K562 (cell line): ENCODE measurements at regions not wholly inside any gene's neighbourhood (a gene's known extent, or its start where the extent isn't known, plus 50 kb on each side); places are given as distances from the start of the nearest gene placed in this dataset.

ENCODE experiments used
- ATAC-seq: fragments of 200-7000 bp; cut with Tn5 transposase; 3 replicates; pipeline ENCODE4 v1.9.1; 2020; ENCODE audit warnings: moderate library complexity
- BruUV-seq: library from RNA; stranded (reverse); fragments of 400-500 nt; replicated peaks from 2 replicates; lab custom pipeline; 2021; lab: Mats Ljungman, UMichigan
- CTCF ChIA-PET: fragments of 300-600 bp; formaldehyde crosslinking; extraction: SDS; loops from one replicate; lab custom pipeline; 2021; ENCODE audit warnings: low intra/inter-chr PET ratio; lab: Yijun Ruan, JAX
- POLR2A ChIA-PET: fragments of 300-600, 350-650 bp; sonication (Branson Sonifier 250); formaldehyde crosslinking; extraction: SDS; loops from one replicate; lab custom pipeline; 2021; ENCODE audit warnings: antibody characterized with exemption, inconsistent platforms; lab: Yijun Ruan, JAX
- DNase-seq, 4 experiments: peaks; one replicate each; pipeline versions ENCODE4 v3.0.0 to v3.0.0-alpha.2; 2011 to 2018; ENCODE audit warnings: low spot score in 3 of 4, mixed read lengths in 3 of 4; ENCODE audit errors: extremely low read depth in 1 of 4
- FAIRE-seq: peaks from 2 replicates; lab custom pipeline; 2011; peaks lifted over from hg19 to GRCh38; lab: Jason Lieb, UNC
- H2AFZ ChIP-seq: 2 replicates; pipeline ENCODE4 v1.6.0; 2011; ENCODE audit warnings: low read depth, low read length, control low read depth, inconsistent platforms
- H3K27ac ChIP-seq: fragments of 200-600 bp; 3 replicates; pipeline ENCODE4 v1.8.0; 2011; ENCODE audit warnings: low read depth, mild to moderate bottlenecking, control low read depth, inconsistent platforms, low read length, moderate library complexity, mixed read lengths; ENCODE audit errors: extremely low read depth
- H3K27me3 ChIP-seq, 2 experiments: fragments of 300-600 bp in 1 of 2; 2 replicates in 1 of 2; 3 replicates in 1 of 2; pipeline versions ENCODE4 v1.6.0 to v1.8.0; 2011; ENCODE audit warnings: inconsistent platforms in 2 of 2, low read length in 2 of 2, mild to moderate bottlenecking in 1 of 2, mixed read lengths in 1 of 2, moderate library complexity in 1 of 2; ENCODE audit not compliant: control insufficient read depth in 2 of 2, insufficient read depth in 2 of 2
- H3K36me3 ChIP-seq: fragments of 300-600 bp; 3 replicates; pipeline ENCODE4 v1.8.0; 2011; ENCODE audit warnings: mild to moderate bottlenecking, low read length, inconsistent platforms; ENCODE audit not compliant: control insufficient read depth, insufficient read depth
- H3K4me1 ChIP-seq, 2 experiments: fragments of 200-600 bp in 1 of 2; replicated peaks in 1 of 2; 2 replicates in 1 of 2; 3 replicates in 1 of 2; pipeline versions ENCODE4 v1.5.1 to v1.8.0; 2011; ENCODE audit warnings: inconsistent platforms in 2 of 2, low read length in 2 of 2, mild to moderate bottlenecking in 1 of 2, mixed read lengths in 1 of 2, moderate library complexity in 1 of 2; ENCODE audit not compliant: control insufficient read depth in 2 of 2, insufficient read depth in 2 of 2
- H3K4me2 ChIP-seq: 2 replicates; pipeline ENCODE4 v1.6.1; 2011; ENCODE audit warnings: low read length, control low read depth, inconsistent platforms, mixed read lengths; ENCODE audit not compliant: insufficient read depth
- H3K4me3 ChIP-seq: fragments of 200-600 bp; sonication (generic), shearing (Covaris generic); 2 replicates; pipeline ENCODE4 v1.5.1; 2016; ENCODE audit warnings: control low read depth, inconsistent platforms
- H3K79me2 ChIP-seq: fragments of 200-600 bp; 3 replicates; pipeline ENCODE4 v1.8.0; 2011; ENCODE audit warnings: low read length, inconsistent platforms; ENCODE audit not compliant: control insufficient read depth, insufficient read depth
- H3K9ac ChIP-seq, 2 experiments: 2 replicates each; pipeline versions ENCODE4 v1.6.0 to v1.6.1; 2011; ENCODE audit warnings: low read depth in 2 of 2, low read length in 2 of 2, control low read depth in 1 of 2, inconsistent platforms in 1 of 2, mild to moderate bottlenecking in 1 of 2, mixed read lengths in 1 of 2; ENCODE audit not compliant: insufficient read depth in 1 of 2
- H3K9me1 ChIP-seq: one replicate; pipeline ENCODE4 v1.6.0; 2011; ENCODE audit warnings: inconsistent platforms, mild to moderate bottlenecking, low read length, moderate library complexity; ENCODE audit not compliant: control insufficient read depth, insufficient read depth
- H3K9me3 ChIP-seq: replicated peaks from 2 replicates; pipeline ENCODE4 v1.5.1; 2011; ENCODE audit warnings: low read depth, low read length, inconsistent platforms; ENCODE audit not compliant: control insufficient read depth, insufficient read depth
- H4K20me1 ChIP-seq: replicated peaks from 2 replicates; pipeline ENCODE4 v1.6.1; 2011; ENCODE audit warnings: low read length, inconsistent platforms, mixed read lengths; ENCODE audit not compliant: control insufficient read depth, insufficient read depth
- CREB1 ChIP-seq, 2 experiments: sonication (generic) in 1 of 2; formaldehyde crosslinking in 1 of 2; IDR thresholded peaks; 2 replicates each; pipeline versions ENCODE4 v1.6.1 to v1.8.0; 2012 to 2022; ENCODE audit warnings: inconsistent platforms in 1 of 2, mild to moderate bottlenecking in 1 of 2, missing genetic modification reagents in 1 of 2, moderate library complexity in 1 of 2
- GTF2F1 ChIP-seq: IDR thresholded peaks from 2 replicates; pipeline ENCODE4 v1.6.1; 2011; ENCODE audit warnings: low read depth, low read length, improper control_type of control experiment
- HEY1 ChIP-seq: fragments of 250-450 bp; sonication (Bioruptor Pico); IDR thresholded peaks from 2 replicates; pipeline ENCODE4 v1.5.0; 2020; ENCODE audit warnings: mild to moderate bottlenecking, moderate library complexity, borderline replicate concordance
- ILF3 ChIP-seq: fragments of 450-650 bp; IDR thresholded peaks from 2 replicates; pipeline ENCODE4 v1.6.1; 2018; ENCODE audit warnings: antibody characterized with exemption, mild to moderate bottlenecking, moderate library complexity, borderline replicate concordance
- MEF2D ChIP-seq: conservative IDR thresholded peaks from 2 replicates; pipeline ENCODE4 v1.6.1; 2016; ENCODE audit warnings: low read depth, missing genetic modification characterization, missing compliant biosample characterization
- NFE2 ChIP-seq: IDR thresholded peaks from 2 replicates; pipeline ENCODE4 v1.6.1; 2014; ENCODE audit warnings: antibody characterized with exemption, low read depth
- SP1 ChIP-seq: sonication (generic); formaldehyde crosslinking; IDR thresholded peaks from 2 replicates; pipeline ENCODE4 v1.8.1; 2022; ENCODE audit warnings: mild to moderate bottlenecking, missing genetic modification reagents
- SRSF7 ChIP-seq: fragments of 200-400 bp; formaldehyde crosslinking; optimal IDR thresholded peaks from 2 replicates; pipeline ENCODE3; 2017; ENCODE audit warnings: mild to moderate bottlenecking, low read depth, low read length
- TBP ChIP-seq: optimal IDR thresholded peaks from 2 replicates; pipeline ENCODE3; 2011; ENCODE audit warnings: low read depth, low read length, improper control_type of control experiment
- ZBTB2 ChIP-seq: fragments of 450-650 bp; IDR thresholded peaks from 2 replicates; pipeline ENCODE4 v1.6.1; 2016; ENCODE audit warnings: antibody characterized with exemption
- ZNF23 ChIP-seq: fragments of 250-450 bp; sonication (Bioruptor Pico); IDR thresholded peaks from 2 replicates; pipeline ENCODE4 v1.4.0; 2020; ENCODE audit warnings: mild to moderate bottlenecking
- ZNF324 ChIP-seq: fragments of 250-450 bp; sonication (Bioruptor Pico); IDR thresholded peaks from 2 replicates; pipeline ENCODE4 v1.4.0; 2020; ENCODE audit warnings: mild to moderate bottlenecking
- ZNF592 ChIP-seq: fragments of 450-650 bp; IDR thresholded peaks from 2 replicates; pipeline ENCODE4 v1.6.1; 2017; ENCODE audit warnings: antibody characterized with exemption, mild to moderate bottlenecking
- in situ Hi-C: fragments of 300-500 bp; cut with MboI; formaldehyde crosslinking; loops from 4 replicates; pipeline ENCODE4 v1.15.0; 2018; ENCODE audit warnings: inconsistent platforms, mixed read lengths
- intact Hi-C: fragments of 100-400 bp; cut with micrococcal nuclease; formaldehyde crosslinking; loops from 2 replicates; pipeline ENCODE4 v1.14.2; 2022
- TF ChIP-seq, protein P1 (sequence below): fragments of 450-650 bp; IDR thresholded peaks from 2 replicates; pipeline ENCODE4 v1.6.1; 2018; ENCODE audit not compliant: partially characterized antibody

- TF ChIP-seq ZNF592 (no peak), SP1 (CRISPR knock-in tag) (no peak), GTF2F1 (no peak), HEY1 (CRISPR knock-in tag) (no peak), MEF2D (tag) (no peak)
- TF ChIP-seq, all 486 proteins: peak for 0
Measured at GRCh38 chr5:40121236-40121635, 558.5 kb upstream of the PTGER4 start (continued).

GRCh38 chr5:40112875-40113274 is 566.8 kb upstream of the PTGER4 start:
- ChIA-PET POLR2A (no interaction called here), CTCF (no interaction called here)
- DNase-seq, result no peak
- no peak overlapping the region for H3K4me2 ChIP-seq
- no peaks in the 10 kb centered on the region for H4K20me1 ChIP-seq
- H3K4me1 ChIP-seq, result no peaks in the 10 kb centered on the region
- no peaks in the 10 kb centered on the region for H3K9me3 ChIP-seq
- no peaks in the 10 kb centered on the region for H3K79me2 ChIP-seq
- in situ Hi-C loops (no loop called here), intact Hi-C loops (no loop called here)
- H2AFZ ChIP-seq, result no peak overlapping the region
- no peak overlapping the region for H3K4me3 ChIP-seq
- no peak for ATAC-seq
- no peaks in the 10 kb centered on the region for H3K27me3 ChIP-seq
- no peaks in the 10 kb centered on the region for H3K9me1 ChIP-seq
- no TSS peak for BruUV-seq
- no peak overlapping the region for H3K9ac ChIP-seq
- no peaks in the 10 kb centered on the region for H3K36me3 ChIP-seq
- no peak overlapping the region for H3K27ac ChIP-seq
- no peak for FAIRE-seq
- TF ChIP-seq NFE2, result no peak
- TF ChIP-seq, protein P1, sequence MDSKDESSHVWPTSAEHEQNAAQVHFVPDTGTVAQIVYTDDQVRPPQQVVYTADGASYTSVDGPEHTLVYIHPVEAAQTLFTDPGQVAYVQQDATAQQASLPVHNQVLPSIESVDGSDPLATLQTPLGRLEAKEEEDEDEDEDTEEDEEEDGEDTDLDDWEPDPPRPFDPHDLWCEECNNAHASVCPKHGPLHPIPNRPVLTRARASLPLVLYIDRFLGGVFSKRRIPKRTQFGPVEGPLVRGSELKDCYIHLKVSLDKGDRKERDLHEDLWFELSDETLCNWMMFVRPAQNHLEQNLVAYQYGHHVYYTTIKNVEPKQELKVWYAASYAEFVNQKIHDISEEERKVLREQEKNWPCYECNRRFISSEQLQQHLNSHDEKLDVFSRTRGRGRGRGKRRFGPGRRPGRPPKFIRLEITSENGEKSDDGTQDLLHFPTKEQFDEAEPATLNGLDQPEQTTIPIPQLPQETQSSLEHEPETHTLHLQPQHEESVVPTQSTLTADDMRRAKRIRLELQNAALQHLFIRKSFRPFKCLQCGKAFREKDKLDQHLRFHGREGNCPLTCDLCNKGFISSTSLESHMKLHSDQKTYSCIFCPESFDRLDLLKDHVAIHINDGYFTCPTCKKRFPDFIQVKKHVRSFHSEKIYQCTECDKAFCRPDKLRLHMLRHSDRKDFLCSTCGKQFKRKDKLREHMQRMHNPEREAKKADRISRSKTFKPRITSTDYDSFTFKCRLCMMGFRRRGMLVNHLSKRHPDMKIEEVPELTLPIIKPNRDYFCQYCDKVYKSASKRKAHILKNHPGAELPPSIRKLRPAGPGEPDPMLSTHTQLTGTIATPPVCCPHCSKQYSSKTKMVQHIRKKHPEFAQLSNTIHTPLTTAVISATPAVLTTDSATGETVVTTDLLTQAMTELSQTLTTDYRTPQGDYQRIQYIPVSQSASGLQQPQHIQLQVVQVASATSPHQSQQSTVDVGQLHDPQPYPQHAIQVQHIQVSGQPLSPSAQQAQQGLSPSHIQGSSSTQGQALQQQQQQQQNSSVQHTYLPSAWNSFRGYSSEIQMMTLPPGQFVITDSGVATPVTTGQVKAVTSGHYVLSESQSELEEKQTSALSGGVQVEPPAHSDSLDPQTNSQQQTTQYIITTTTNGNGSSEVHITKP, result no peak
- no peak for TF ChIP-seq ZBTB2
- no peak for TF ChIP-seq ZNF324 (CRISPR knock-in tag)
- no peak for TF ChIP-seq CREB1 (IDR thresholded peaks at IDR 0.05)
- no peak for TF ChIP-seq CREB1 (CRISPR knock-in tag; IDR thresholded peaks at IDR 0.05)
- TF ChIP-seq ZNF23, result no peak
- TF ChIP-seq ILF3, result no peak
- TF ChIP-seq SRSF7, result no peak
- no peak for TF ChIP-seq TBP
